Astrocyte of the cerebellum (primary cell): ENCODE measurements at regions not wholly inside any gene's neighbourhood (a gene's known extent, or its start where the extent isn't known, plus 50 kb on each side); places are given as distances from the start of the nearest gene placed in this dataset.

Experiments used
- DNase-seq: peaks from one replicate; pipeline ENCODE4 v3.0.0-alpha.2; 2011; ENCODE audit warnings: low read depth
- H3K4me3 ChIP-seq: 2 replicates; pipeline ENCODE4 v1.5.1; 2011; ENCODE audit warnings: mild to moderate bottlenecking, low read depth, low read length, moderate library complexity
- CTCF ChIP-seq: IDR thresholded peaks from 2 replicates; pipeline ENCODE4 v1.5.1; 2012; ENCODE audit warnings: low read length, low read depth, moderate library complexity, mild to moderate bottlenecking; ENCODE audit errors: missing control alignments
- in situ Hi-C: cut with HindIII; loops from 2 replicates; pipeline ENCODE4 v1.10.0; 2017; ENCODE audit warnings: low sequenced_read_pairs

GRCh38 chr3:80097674-80098073 is 329.9 kb upstream of the ROBO1 start:
- TF ChIP-seq CTCF: no peak
- DNase-seq: peak; percentile 4
- in situ Hi-C loops: no loop called here
- no peak overlapping the region for H3K4me3 ChIP-seq

GRCh38 chr3:80096909-80097308 is 329.1 kb upstream of the ROBO1 start:
- in situ Hi-C loops: no loop called here
- DNase-seq: no peak
- no peak overlapping the region for H3K4me3 ChIP-seq
- no peak for TF ChIP-seq CTCF

GRCh38 chr3:80094589-80094988 is 326.8 kb upstream of the ROBO1 start:
- no peak for DNase-seq
- no peak for TF ChIP-seq CTCF
- in situ Hi-C loops: no loop called here
- H3K4me3 ChIP-seq: no peak overlapping the region

GRCh38 chr3:80087767-80088166 is 320.0 kb upstream of the ROBO1 start:
- no peak overlapping the region for H3K4me3 ChIP-seq
- TF ChIP-seq CTCF: no peak
- peak; percentile 37 for DNase-seq
- in situ Hi-C loops: no loop called here

- TF ChIP-seq CTCF: no peak
- no peak for DNase-seq
- H3K4me3 ChIP-seq: no peak overlapping the region
- in situ Hi-C loops: no loop called here
Observed at GRCh38 chr3:80086426-80086825, 318.6 kb upstream of the ROBO1 start.

GRCh38 chr3:80079886-80080285 is 312.1 kb upstream of the ROBO1 start:
- in situ Hi-C loops: no loop called here
- H3K4me3 ChIP-seq: no peak overlapping the region
- no peak for DNase-seq
- no peak for TF ChIP-seq CTCF

- no peak for DNase-seq
- no peak overlapping the region for H3K4me3 ChIP-seq
- TF ChIP-seq CTCF: no peak
- in situ Hi-C loops: no loop called here
Observed at GRCh38 chr3:80068459-80068858, 300.7 kb upstream of the ROBO1 start.
